Activated CD4-positive, alpha-beta T cell treated with anti-CD3 and anti-CD28 coated beads, Interleukin-2, amount 50 U/mL, for 4 hours (primary cell): ENCODE measurements at regions not wholly inside any gene's neighbourhood (a gene's known extent, or its start where the extent isn't known, plus 50 kb on each side); places are given as distances from the start of the nearest gene placed in this dataset.
A peak's percentile ranks its signal among the peaks of the same experiment; 100 is the strongest.
"Not testable (repeated sequence)": the region's sequence is repeated elsewhere in the genome, so short reads cannot be mapped to it uniquely, and the experiment has no call there.

Experiments used
- DNase-seq, 2 experiments: peaks; one replicate each; pipeline ENCODE4 v3.0.0-alpha.2; 2020

DNA sequence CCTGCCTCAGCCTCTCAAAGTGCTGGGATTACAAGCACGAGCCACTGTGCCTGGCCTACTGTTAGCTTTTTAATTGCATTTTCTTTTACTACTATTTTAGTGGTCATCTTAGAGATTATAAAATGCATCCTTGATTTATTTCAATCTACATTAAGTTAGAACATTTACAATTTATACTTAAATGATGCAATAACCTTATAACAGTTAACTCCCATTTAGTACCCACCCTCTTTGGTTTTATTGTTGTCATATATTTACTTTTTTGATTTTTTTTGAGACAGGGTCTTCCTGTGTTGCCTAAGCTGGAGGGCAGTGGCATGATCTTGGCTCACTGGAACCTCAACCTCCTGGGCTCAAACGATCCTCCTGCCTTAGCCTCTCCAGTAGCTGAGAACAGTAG lies 77.3 kb downstream of the PPCDC start:
- DNase-seq = no peak

DNA sequence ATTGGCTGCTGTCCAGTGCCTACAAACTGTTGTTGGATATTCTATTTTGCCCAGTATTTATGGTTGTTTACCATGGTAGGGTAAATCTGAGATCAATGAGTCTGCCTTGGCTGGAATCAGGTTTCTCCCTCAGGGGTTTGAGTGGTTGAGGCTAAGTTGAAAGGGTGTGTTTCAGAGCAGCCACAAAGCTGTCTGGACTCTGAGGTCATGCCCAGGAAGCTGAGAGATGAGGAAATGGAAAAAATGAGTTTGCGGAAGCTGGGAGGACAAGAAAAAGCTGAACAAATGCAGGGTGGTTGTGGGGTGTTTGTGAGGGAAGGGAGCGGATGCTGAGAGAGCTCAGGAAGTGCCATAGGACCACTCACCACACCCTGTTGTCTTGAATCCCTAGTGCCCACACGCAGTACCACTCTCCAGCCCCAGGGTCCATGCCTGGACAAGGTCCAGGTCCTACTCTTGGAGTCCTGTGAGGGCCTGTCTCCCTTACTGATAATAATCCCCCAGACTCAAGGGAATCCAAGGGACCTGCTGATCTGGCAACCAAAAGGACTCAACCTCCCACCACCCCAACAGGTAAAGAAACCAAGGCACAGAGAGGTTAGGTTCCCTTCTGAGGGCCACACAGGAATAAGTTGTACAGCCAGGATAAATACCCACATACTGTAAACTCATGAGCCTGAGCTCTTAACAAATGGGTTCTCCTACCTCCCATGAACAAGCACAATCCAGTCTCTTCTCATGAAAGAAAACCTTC lies 81.6 kb downstream of the PPCDC start:
- DNase-seq = peak; percentile 3 to 6

DNA sequence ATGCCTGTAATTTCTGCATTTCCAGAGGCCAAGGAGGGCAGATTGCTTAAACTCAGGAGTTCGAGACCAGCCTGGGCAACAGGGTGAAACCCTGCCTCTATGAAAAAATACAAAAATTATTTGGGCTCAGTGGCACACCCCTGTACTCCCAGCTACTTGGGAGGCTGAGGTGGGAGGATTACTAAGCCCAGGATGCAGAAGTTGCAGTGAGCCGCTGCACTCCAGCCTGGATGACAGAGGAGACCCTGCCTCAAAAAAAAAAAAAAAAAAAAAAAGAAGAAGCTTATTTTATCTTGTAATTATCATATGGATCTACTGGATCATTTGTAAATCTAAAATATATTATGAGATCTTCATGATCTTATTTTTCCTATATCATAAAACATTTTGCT lies 84.1 kb downstream of the PPCDC start:
- no peak for DNase-seq

DNA sequence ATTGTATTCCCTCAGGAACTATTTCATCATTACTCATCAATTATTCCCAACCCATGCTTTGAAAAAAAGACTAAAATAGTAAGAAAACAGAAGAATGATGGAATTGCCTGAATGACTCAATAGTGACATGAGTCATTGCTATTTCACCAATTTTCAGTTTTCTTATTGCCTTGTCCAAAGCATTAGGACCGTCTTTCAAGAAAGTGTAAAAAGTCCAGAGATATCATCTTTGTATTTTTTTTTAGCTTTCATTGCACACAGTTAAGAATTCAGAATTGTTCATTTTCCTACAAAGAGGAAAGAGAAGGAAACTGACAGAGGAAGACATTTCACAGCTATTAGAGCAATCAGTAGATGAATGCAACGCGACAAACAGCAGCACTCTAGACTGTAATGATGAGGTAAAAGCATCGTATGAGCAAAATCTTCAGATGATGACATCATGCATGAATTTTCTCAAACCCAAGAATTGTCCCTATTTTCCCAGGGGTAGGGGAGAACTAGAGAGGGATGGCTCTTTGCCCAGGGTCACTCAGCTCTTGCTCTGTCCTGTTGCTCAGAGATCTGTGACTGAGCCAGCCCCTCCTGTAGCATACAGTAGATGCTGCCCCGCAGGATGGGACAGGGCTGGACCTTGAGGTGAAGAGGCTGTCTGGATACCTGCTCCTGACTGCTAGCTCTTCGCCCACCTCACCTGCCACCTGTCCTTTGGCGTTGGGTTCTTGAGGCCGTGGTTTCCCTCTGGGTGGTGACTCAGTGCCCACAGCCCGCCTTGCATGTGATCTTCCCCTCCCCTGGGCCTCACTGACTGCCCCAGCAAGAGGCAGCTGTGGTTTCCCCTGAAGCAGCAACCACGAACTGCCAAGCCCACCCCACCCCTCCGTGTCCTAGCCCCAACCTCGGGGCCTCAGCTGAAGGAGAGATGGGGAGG lies 84.8 kb downstream of the PPCDC start:
- DNase-seq = peak; percentile 19 to 26

DNA sequence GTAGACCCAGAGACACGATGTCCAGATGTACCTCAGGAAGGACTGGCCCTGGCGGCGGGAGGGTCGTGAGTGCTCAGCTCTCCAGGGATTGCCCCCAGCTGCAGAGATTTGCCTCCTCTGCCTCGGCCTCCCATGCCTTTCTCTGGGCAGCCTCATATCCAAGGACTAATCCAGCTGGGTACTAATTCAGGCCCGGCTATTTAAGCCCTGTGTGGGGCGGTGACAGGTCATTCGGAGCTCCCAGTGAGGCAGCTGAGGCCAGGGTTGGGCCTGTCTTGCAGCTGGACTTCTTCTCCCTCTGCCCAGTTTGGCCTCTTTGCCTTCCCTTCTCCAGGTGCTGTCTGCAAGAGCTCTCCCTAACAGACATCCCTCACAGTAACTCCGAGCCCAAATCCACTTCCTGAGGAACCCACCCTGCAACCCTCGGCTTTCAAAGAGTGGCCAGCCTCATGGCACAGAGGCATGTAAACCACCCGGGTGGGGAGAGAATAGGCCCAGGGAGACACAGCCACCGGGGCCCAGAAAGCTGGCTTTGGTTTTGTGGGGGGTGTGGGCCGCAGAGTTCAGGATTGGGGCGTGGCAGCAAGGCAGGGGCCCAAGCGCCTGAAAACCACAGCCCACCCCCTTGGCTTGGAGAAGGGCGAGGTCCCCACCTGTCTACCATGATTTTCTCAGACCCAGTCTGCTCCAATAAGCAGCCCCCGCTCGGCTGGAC lies 85.8 kb downstream of the PPCDC start:
- no peak for DNase-seq

DNA sequence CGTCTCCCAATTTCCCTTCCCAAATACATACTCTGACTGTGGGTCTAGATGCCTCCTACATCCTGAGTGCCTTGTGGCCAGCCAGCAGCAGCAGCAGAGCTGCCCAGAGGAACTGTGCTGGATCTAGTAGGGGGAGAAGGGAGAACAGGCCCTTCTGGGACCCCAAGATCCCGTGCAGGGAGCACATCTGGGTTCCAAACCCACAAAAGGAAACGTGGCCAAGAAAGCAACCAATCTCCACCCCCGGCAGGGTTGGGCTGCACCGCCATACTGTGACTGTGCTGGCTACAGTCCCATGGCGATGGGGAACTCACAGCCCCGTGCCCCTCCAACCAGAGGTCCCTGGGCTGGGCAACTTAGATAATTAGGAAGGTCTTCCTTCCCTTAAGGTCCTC lies 86.3 kb downstream of the PPCDC start:
- no peak for DNase-seq

DNA sequence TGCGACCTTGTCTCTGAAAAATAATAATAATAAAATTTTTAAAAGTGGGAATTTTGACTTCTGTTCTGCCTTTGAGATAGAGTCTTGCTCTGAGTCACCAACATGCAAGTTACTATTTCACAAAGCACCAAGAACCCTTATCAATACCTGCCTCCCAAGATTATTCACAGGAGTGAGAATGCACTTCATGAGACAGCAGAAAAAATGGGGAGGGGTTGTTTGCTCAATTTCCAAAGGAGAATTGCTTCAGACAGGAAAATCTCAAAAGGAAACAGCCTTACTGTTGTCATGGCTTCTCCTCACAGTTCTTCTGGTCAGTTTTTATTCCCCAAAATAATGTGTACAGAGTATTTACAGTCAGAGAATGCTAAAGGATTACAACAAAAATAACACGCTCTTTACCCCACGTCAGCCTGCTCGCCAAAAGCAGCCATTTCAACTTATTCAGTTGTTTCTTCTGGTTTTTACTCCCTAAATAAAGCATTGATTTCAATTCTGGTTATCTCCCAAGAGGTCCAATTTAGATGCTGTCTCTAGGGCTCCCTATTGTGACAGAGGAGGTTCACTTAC lies 89.0 kb downstream of the PPCDC start:
- DNase-seq = no peak

DNA sequence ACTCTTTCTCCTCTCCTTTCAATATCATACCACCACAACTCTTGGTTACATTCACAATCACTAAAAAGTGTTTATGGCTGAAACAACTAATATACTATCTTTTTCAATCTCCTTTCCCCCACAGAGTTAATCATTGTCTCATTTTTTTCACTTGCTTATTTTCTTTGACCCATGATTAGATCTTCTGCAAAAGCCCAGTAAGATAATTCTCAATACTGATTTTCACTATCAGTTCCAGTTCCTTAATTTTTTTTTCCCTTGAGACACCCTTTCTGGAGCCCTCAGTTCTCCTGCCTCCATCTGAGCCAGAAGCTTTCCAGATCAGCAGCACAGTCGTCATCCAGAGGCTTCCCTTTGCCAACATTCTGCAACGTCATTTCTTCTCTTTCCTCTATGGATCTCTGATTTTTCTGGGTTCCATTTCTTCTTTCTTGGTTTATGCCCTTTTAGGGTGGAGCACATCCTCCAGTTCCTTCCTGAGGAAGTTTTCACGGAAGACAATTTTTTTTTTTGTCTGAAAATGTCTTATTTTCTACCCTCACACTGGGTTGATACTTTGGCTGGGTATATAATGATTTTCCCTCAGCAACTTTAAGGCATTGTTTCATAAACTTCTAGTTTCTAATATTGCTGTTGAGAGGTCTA lies 88.7 kb upstream of the C15orf39 start:
- DNase-seq = no peak

DNA sequence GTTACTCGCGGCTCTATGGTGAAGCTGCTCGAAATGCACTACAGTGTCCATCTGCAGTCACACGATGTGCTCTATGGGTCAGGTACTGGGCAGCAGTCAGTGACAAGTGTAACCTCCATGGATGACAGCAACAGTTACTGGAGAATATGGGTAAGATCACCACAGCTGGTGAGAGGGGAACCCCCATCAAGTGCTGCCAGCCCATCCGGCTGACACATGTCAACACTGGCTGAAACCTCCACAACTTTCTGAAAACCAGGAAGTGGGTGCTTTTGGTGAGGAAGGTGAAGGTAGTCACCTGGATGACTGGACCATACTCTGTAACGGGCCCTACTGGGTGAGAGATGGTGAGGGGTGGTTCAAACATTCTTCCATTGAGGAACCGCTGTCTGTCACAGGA lies 87.4 kb upstream of the C15orf39 start:
- DNase-seq = no peak

DNA sequence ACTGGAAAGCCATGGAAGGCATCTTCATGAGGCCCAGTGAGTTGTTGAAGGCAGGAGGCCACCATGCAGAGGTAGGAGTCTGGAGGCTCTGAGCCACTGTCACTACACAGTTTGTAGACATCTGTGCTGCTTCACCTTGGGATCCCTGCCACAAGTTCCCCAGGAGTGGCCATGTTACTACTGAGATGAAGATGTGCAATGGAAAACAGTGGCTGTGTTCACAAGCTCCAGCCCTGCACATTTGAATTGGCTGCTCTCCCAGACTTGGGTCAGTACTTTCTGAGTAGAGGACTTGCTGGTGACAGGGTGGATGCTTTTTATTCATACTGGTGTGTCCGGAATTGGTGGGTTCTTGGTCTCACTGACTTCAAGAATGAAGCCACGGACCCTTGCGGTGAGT lies 86.9 kb upstream of the C15orf39 start:
- no peak for DNase-seq

DNA sequence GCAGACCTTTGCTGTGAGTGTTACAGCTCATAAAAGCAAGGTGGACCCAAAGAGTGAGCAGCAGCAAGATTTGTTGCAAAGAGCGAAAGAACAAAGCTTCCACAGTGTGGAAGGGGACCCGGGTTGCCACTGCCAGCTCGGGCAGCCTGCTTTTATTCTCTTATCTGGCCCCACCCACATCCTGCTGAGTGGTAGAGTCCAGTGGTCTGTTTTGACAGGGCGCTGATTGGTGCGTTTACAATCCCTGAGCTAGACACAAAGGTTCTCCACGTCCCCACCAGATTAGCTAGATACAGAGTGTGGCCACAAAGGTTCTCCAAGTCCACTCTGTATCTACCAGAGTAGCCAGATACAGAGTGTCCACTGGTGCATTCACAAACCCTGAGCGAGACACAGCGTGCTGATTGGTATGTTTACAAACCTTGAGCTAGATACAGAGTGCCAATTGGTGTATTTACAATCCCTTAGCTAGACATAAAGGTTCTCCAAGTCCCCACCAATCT lies 86.2 kb upstream of the C15orf39 start:
- DNase-seq = not testable (repeated sequence)

DNA sequence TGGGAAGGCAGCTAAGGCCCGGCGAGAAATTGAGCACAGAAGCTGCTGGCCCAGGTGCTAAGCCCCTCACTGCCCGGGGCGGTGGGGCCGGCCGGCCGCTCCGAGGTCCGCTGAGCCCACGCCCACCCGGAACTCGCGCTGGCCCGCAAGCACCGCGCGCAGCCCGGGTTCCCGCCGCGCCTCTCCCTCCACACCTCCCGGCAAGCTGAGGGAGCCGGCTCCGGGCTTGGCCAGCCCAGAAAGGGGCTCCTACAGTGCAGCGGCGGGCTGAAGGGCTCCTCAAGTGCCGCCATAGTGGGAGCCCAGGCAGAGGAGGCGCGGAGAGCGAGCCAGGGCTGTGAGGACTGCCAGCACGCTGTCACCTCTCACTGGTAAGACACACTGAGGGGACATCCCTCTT lies 85.5 kb upstream of the C15orf39 start:
- not testable (repeated sequence) for DNase-seq

DNA sequence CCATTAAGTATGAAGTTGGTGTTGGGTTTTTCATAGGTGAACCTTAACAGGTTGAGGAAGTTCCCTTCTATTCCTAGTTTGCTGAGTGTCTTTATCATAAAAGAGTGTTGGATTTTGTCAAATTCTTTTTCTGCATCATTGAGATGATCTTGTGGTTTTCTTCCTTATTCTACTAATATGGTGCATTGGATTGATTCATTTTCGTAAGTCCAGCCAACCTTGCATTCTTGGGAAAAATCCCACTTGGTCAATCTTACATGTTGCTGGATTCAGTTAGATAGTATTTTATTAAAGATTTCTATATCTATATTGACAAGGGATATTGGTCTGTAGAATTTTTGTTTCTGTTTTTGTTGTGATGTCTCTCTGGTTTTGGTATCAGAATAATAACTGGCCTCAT lies 83.7 kb upstream of the C15orf39 start:
- DNase-seq = no peak

DNA sequence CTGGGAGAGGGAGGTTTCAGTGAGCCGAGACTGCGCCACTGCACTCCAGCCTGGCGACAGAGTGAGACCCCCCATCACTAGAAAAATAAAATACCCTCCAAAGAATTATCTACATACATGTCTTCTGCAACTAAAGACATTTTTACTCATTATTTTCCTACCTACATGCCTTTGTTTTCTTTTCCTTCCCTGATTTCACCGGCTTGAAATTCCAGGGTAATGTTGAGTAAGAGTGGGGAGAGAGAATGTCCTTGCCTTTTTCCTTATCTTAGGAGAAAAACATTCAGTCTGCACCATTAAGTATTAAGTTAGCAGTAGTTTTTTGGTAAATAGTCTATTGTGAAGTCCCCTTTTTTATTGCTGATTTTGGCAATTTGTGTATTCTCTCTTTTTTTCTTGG lies 82.4 kb upstream of the C15orf39 start:
- not testable (repeated sequence) for DNase-seq

DNA sequence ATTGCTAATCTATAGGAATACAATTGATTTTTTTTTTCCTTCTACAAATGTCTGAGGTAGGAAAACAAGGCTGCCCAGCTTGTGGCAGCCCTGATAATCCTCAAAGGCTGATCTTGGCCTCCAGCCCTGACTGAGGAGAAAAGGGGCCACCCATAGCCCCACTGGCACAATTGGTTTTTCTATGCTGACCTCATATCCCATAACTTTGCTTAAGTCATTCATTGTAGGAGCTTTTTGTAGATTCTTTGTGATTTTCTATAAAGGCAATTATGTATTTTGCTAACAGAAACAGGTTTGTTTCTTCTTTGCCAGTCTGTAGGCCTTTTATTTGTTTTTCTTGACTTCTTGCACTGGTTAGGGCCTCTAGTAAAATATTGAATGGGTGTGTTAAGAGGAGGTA lies 80.2 kb upstream of the C15orf39 start:
- no peak for DNase-seq

DNA sequence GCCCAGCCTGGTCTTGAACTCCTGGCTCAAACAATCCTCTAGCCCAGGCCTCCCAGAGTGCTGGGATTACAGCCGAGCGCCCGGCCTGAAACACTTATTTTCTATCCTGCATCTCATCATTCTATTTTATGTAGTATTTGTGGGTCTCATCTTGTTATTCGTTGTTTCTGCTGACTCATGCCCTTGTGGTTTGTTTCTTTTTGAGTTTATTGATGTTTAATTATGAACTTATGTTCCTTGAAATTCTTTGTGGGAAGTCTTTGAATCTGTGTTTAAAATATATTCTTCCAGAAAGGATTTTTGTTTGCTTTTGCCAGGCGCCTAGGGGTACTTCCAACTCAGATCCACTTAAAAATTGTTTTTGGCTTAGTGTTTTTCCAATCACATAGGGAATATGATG lies 78.3 kb upstream of the C15orf39 start:
- no peak for DNase-seq

DNA sequence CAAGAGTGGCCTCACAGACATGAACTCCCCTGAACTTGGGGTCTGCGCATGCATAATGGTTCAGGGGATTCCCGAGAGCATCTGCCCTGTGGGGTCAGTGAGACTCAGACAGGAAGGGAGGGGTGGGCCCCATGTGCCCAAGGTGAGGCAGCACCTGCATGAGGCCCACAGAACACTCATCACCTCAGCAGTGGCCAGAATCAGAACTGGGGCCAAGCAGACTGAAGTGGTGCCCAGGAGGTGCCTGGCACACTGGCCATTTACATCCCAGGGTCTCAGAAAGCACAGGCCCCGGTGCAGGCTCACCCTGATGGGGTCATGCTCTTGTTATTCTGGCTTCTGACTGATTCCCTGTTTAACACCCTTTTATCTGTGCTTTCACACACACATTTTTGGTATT lies 77.4 kb upstream of the C15orf39 start:
- DNase-seq = not testable (repeated sequence)

DNA sequence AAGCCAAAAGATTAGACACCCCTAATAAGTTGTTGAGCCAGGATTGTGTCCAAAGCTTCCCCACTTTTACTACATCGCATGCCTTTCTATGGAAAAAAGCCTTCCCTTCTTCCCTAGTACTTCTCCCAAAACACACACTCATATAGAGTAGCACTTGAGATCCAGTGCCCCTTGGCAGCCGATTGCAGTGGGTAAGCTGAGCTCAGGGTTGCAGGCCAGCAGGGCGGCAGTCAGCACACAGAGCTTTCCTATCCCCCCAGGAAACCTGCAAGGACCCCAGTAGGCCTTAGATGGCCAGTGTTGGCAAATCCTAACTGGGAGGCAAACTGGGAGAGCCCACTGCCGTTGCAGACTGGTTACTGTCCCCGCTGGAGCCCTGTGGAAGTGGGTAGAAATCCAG lies 75.7 kb upstream of the C15orf39 start:
- no peak for DNase-seq

DNA sequence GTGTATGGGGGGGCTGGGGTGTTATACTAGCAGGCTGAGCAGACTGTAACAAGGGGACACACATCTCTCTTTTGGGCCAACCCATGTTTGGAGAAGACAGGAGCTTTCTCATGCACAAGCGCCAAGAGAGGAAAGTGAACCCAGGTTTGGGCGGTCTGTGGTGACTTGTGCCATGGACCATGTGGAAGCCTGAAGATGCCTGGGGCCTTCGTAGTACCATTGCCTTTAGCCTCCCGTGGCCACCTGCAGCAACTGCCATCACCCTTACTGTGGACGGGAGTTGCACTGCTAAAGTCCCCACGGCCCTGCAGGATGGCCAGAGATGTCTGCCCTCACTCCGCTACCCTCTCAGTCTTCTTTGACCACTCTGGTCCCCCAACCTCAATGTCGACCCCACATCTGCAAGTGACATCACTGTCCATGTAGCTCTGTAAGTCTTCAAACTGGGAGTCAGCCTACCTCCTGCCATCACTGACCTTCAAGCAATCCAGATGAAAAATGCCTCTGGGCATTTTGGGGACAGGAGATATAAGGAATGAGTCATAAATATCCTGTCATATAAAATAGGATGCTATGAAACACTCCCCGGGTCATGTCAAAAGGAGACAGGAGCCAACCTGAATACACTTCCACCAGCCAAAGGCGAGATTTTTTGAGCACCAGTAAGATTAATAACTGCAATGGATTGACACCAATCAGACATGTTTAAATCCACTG lies 74.7 kb upstream of the C15orf39 start:
- no peak for DNase-seq

DNA sequence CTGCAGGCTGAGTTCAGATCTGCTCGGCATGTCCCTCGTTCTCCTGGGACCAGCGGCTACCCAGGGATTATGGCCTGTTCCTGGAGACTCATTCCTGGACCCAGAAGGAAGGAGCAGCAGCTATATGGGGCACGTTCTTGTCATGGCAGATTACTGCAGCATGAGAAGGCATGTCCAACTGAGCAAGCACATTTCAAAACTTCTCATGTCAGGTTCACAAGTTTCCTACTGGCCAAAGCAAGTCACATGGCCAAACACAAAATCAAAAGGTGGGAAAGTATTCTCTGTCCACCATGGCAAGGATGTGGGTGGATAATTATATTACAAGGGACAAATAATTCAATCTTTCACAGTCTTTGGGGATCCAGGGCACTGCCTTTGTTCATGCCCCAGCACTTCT lies 71.9 kb upstream of the C15orf39 start:
- DNase-seq = no peak

DNA sequence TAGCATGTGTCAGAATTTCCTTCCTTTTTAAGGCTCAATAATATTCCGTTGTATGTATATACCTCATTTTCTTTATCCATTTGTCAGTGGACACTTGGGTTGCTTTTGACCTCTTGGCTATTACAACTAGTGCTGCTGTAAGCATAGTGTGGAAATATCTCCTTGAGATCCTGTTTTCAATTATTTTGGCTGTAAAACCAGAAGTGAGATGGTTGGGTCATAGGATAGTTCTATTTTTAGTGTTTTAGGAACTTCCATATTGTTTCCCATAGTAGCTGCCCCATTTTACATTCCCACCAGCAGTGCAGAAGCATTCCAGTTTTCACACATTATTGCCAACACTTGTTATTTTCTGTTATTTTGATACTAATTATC lies 70.4 kb upstream of the C15orf39 start:
- no peak for DNase-seq

DNA sequence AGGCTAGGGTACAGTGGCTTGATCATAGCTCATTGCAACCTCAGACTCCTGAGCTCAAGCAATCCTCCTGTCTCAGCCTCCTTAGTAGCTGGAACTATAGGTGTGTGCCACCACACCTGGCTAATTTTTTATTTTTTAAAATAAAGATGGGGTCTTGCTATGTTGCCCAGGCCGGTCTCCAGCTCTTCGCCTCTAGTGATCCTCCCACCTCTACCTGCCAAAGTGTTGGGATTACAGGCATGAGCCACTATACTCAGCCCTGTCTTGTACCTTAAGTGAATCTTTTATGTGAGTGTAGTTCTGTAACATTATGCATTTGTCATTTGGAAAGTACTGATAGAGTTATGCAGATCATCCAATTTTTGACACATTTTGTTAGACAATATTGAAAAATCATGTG lies 66.9 kb upstream of the C15orf39 start:
- DNase-seq = no peak
